ENCODE measurements at regions not wholly inside any gene's neighbourhood (a gene's known extent, or its start where the extent isn't known, plus 50 kb on each side); places are given as distances from the start of the nearest gene placed in this dataset.

GRCh38 chr13:60969656-60970055 lies 446.0 kb downstream of the PCDH20 start:
- Mint-ChIP-seq H3K4me3 (no peak overlapping the region), H3K27me3 (ENCODE audit: insufficient read depth) (no peaks in the 10 kb centered on the region), H3K4me1 (peaks cover 5% of the 10 kb centered on the region), H3K9me3 (peaks cover 6% of the 10 kb centered on the region), H3K36me3 (ENCODE audit: low read depth) (peaks cover 21% of the 10 kb centered on the region), H3K27ac (no peak overlapping the region)
- Histone ChIP-seq H3K4me3 (ENCODE audit: low read length) (no peak overlapping the region), H3K36me3 (ENCODE audit: control insufficient read depth, insufficient read depth, low read length) (no peaks in the 10 kb centered on the region), H3K27ac (ENCODE audit: low read depth, low read length) (no peak overlapping the region), H3K9me3 (ENCODE audit: control insufficient read depth, low read length) (peaks cover 9% of the 10 kb centered on the region), H3K4me1 (ENCODE audit: control insufficient read depth, insufficient read depth, low read length) (no peaks in the 10 kb centered on the region), H3K9ac (ENCODE audit: extremely low read depth, low read length, poor library complexity, severe bottlenecking) (no peak overlapping the region), H3K27me3 (ENCODE audit: control insufficient read depth, insufficient read depth, low read length, poor library complexity, severe bottlenecking) (no peaks in the 10 kb centered on the region)
- WGBS, 2 experiments (ENCODE audit: insufficient coverage in 1 of 2, insufficient read length in 1 of 2): 86 to 87% methylated on average over 1 to 2 of the region's 2 CpGs
- no peak for TF ChIP-seq CTCF (conservative IDR thresholded peaks at IDR 0.05)
- no peak for DNase-seq

DNA sequence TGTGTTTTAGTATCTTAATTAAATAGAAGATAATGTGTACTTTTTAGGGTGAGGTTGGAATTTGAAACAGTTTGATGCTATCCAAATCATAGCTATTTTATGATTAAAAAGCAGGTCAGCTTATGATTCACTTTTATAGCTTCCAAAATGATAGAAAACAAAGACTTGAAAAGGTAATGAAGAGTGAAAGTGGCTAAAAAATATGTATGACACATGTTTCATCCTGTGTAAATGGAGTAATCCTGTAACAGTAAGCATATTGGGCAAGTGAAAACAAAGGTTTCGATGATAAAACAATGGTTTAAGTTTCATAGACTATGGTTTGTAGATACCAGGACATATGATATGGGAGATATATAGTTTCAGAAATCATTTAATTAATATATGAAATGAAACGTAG lies 456.2 kb downstream of the PCDH20 start:
- no peak for TF ChIP-seq CTCF (conservative IDR thresholded peaks at IDR 0.05)
- 88 to 100% methylated on average over 2 of the region's 2 CpGs for WGBS, 2 experiments (ENCODE audit: insufficient coverage in 1 of 2, insufficient read length in 1 of 2)
- Histone ChIP-seq H3K27me3 (ENCODE audit: control insufficient read depth, insufficient read depth, low read length, poor library complexity, severe bottlenecking) (no peaks in the 10 kb centered on the region), H3K9ac (ENCODE audit: extremely low read depth, low read length, poor library complexity, severe bottlenecking) (no peak overlapping the region), H3K9me3 (ENCODE audit: control insufficient read depth, low read length) (no peaks in the 10 kb centered on the region), H3K27ac (ENCODE audit: low read depth, low read length) (no peak overlapping the region), H3K4me3 (ENCODE audit: low read length) (no peak overlapping the region), H3K4me1 (ENCODE audit: control insufficient read depth, insufficient read depth, low read length) (no peaks in the 10 kb centered on the region), H3K36me3 (ENCODE audit: control insufficient read depth, insufficient read depth, low read length) (no peaks in the 10 kb centered on the region)
- Mint-ChIP-seq H3K4me3 (no peak overlapping the region), H3K36me3 (ENCODE audit: low read depth) (peaks cover 9% of the 10 kb centered on the region), H3K27me3 (ENCODE audit: insufficient read depth) (no peaks in the 10 kb centered on the region), H3K9me3 (peaks cover 10% of the 10 kb centered on the region), H3K4me1 (no peaks in the 10 kb centered on the region), H3K27ac (no peak overlapping the region)
- no peak for DNase-seq

DNA sequence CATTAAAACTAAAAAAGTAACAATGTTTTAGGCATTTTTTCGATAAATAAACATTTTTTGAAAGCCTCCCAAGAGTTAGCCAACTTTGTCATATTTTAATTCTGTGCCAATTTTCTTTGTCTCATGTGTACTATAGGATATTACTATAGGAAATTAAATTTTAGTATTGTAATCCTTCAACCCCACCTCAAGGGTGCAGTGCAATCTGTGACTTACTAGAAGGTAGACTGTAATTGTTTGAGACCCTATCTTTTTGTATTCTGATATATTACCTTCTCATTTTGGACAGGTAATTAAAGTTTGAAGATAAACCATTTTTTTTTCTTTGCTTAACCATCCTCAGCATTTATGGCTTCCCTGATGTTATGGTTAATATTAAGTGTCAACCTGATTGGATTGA lies 457.8 kb downstream of the PCDH20 start:
- Histone ChIP-seq H3K9ac (ENCODE audit: extremely low read depth, low read length, poor library complexity, severe bottlenecking) (no peak overlapping the region), H3K9me3 (ENCODE audit: control insufficient read depth, low read length) (no peaks in the 10 kb centered on the region), H3K36me3 (ENCODE audit: control insufficient read depth, insufficient read depth, low read length) (no peaks in the 10 kb centered on the region), H3K27me3 (ENCODE audit: control insufficient read depth, insufficient read depth, low read length, poor library complexity, severe bottlenecking) (no peaks in the 10 kb centered on the region), H3K4me3 (ENCODE audit: low read length) (no peak overlapping the region), H3K4me1 (ENCODE audit: control insufficient read depth, insufficient read depth, low read length) (no peaks in the 10 kb centered on the region), H3K27ac (ENCODE audit: low read depth, low read length) (no peak overlapping the region)
- no CpG with 5 or more reads among the region's 1 CpG for WGBS, 2 experiments (ENCODE audit: insufficient coverage in 1 of 2, insufficient read length in 1 of 2)
- H3K9me3 Mint-ChIP-seq: peaks cover 9% of the 10 kb centered on the region
- H3K4me3 Mint-ChIP-seq: no peak overlapping the region
- H3K4me1 Mint-ChIP-seq: no peaks in the 10 kb centered on the region
- peak; percentile 51 for TF ChIP-seq CTCF (conservative IDR thresholded peaks at IDR 0.05)
- H3K27ac Mint-ChIP-seq: no peak overlapping the region
- no peak for DNase-seq
- peaks cover 1% of the 10 kb centered on the region for H3K36me3 Mint-ChIP-seq (ENCODE audit: low read depth)
- H3K27me3 Mint-ChIP-seq (ENCODE audit: insufficient read depth): no peaks in the 10 kb centered on the region

Data from endodermal cell (in vitro differentiated cells).